ENCODE measurements at regions not wholly inside any gene's neighbourhood (a gene's known extent, or its start where the extent isn't known, plus 50 kb on each side); places are given as distances from the start of the nearest gene placed in this dataset.

DNA sequence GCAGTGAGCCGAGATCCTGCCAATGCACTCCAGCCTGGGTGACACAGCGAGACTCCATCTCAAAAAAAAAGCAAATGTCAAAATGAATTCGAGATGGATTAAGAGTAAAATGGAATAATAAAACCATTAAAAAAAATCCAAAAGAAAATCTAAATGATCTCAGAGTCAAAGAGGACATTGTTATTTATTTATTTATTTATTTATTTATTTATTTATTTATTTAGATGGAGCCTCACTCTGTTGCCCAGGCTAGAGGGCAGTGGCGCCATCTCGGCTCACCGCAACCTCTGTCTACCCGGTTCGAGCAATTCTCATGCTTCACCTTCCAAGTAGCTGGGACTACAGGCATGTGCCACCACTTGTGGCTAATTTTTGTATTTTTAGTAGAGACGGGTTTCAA, 349.2 kb downstream of the ANKRD30A start:
- TF ChIP-seq, protein P1, sequence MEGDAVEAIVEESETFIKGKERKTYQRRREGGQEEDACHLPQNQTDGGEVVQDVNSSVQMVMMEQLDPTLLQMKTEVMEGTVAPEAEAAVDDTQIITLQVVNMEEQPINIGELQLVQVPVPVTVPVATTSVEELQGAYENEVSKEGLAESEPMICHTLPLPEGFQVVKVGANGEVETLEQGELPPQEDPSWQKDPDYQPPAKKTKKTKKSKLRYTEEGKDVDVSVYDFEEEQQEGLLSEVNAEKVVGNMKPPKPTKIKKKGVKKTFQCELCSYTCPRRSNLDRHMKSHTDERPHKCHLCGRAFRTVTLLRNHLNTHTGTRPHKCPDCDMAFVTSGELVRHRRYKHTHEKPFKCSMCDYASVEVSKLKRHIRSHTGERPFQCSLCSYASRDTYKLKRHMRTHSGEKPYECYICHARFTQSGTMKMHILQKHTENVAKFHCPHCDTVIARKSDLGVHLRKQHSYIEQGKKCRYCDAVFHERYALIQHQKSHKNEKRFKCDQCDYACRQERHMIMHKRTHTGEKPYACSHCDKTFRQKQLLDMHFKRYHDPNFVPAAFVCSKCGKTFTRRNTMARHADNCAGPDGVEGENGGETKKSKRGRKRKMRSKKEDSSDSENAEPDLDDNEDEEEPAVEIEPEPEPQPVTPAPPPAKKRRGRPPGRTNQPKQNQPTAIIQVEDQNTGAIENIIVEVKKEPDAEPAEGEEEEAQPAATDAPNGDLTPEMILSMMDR (IDR thresholded peaks at IDR 0.05) = no peak
- no peak for TF ChIP-seq POLR2A (IDR thresholded peaks at IDR 0.05)

All from uterus (tissue), 2 donors.